ENCODE measurements at regions not wholly inside any gene's neighbourhood (a gene's known extent, or its start where the extent isn't known, plus 50 kb on each side); places are given as distances from the start of the nearest gene placed in this dataset.

DNA sequence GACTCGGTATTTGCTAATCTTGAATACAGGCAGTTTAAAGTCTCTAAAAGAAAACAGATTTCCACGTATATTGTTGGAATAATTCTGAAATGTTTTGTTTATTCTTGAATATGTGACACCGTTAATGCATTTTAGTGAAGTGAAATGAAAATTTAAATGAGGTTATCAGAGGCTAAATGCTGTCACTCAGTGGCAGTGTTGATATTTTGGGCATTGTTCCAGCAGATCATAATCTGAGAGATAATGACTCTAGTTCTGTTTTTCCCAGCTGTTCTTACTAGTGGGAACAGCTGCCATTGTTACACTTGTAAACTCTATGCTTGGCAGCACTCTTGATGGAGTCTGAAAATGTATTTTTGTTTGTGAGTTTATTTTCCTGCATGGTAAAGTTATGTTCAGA, 365.6 kb upstream of the SLC10A2 start:
- H4K20me1 ChIP-seq (ENCODE audit: insufficient read depth): no peaks in the 10 kb centered on the region
- no peaks in the 10 kb centered on the region for H3K9me3 ChIP-seq (ENCODE audit: control insufficient read depth in 1 of 2, insufficient read depth in 1 of 2, low read depth in 1 of 2, low read length in 2 of 2)
- no peaks in the 10 kb centered on the region for H3K27me3 ChIP-seq (ENCODE audit: insufficient read depth, low read length)
- DNase-seq (ENCODE audit: low read depth, low spot score) (no peak), ATAC-seq (no peak)
- H3K4me2 ChIP-seq (ENCODE audit: low read length): no peak overlapping the region
- no peaks in the 10 kb centered on the region for H3K79me2 ChIP-seq (ENCODE audit: insufficient read depth, low read length)
- RAD21 ChIA-PET (ENCODE audit: low non-redundant PET in 1 of 2, low total read pairs in 2 of 2, uncharacterized antibody in 2 of 2, unreplicated experiment in 2 of 2): no interaction called here
- H2AFZ ChIP-seq (ENCODE audit: low read depth, low read length, poor library complexity, severe bottlenecking): no peak overlapping the region
- intact Hi-C loops (cut with micrococcal nuclease): no loop called here
- H3K9me2 ChIP-seq (ENCODE audit: insufficient read depth): no peaks in the 10 kb centered on the region
- H3K4me3 ChIP-seq (replicated peaks in 1 of 2; ENCODE audit: low read depth in 1 of 2, low read length in 2 of 2): no peak overlapping the region
- no peak overlapping the region for H3K9ac ChIP-seq (ENCODE audit: low read length)
- no peak overlapping the region for H3K27ac ChIP-seq (ENCODE audit: low read depth, low read length)
- CTCF ChIA-PET: no interaction called here
- H3K36me3 ChIP-seq (ENCODE audit: control insufficient read depth in 1 of 2, insufficient read depth in 2 of 2, low read length in 2 of 2): no peaks in the 10 kb centered on the region
- H3K4me1 ChIP-seq (ENCODE audit: control insufficient read depth in 1 of 2, insufficient read depth in 2 of 2, low read length in 2 of 2): no peaks in the 10 kb centered on the region
- no TSS peak for BruUV-seq (replicated peaks)
- TF ChIP-seq YY1 (IDR thresholded peaks at IDR 0.05; ENCODE audit: extremely low read depth, insufficient replicate concordance, low read depth, low read length): no peak
- POLR2A ChIA-PET: no interaction called here

- H4K20me1 ChIP-seq (ENCODE audit: insufficient read depth): no peaks in the 10 kb centered on the region
- H2AFZ ChIP-seq (ENCODE audit: low read depth, low read length, poor library complexity, severe bottlenecking): no peak overlapping the region
- ATAC-seq: no peak
- H3K4me1 ChIP-seq (ENCODE audit: control insufficient read depth in 1 of 2, insufficient read depth in 2 of 2, low read length in 2 of 2): no peaks in the 10 kb centered on the region
- no TSS peak for BruUV-seq (replicated peaks)
- no peak for TF ChIP-seq ZFX (IDR thresholded peaks at IDR 0.05)
- no peak for TF ChIP-seq SP1 (IDR thresholded peaks at IDR 0.05; ENCODE audit: low read depth)
- no peak for TF ChIP-seq YY1 (IDR thresholded peaks at IDR 0.05; ENCODE audit: extremely low read depth, insufficient replicate concordance, low read depth, low read length)
- no peak for TF ChIP-seq FOSL1 (IDR thresholded peaks at IDR 0.05; ENCODE audit: low read depth)
- TF ChIP-seq RAD21 (IDR thresholded peaks at IDR 0.05; ENCODE audit: low read depth): no peak
- no peak for TF ChIP-seq EGR1 (IDR thresholded peaks at IDR 0.05; ENCODE audit: low read depth)
- TF ChIP-seq REST (IDR thresholded peaks at IDR 0.05; ENCODE audit: low read depth): no peak
- no peak for TF ChIP-seq SRF (IDR thresholded peaks at IDR 0.05; ENCODE audit: low read depth)
- TF ChIP-seq EZH2phosphoT487 (IDR thresholded peaks at IDR 0.05; ENCODE audit: borderline replicate concordance): no peak
- TF ChIP-seq JUND (IDR thresholded peaks at IDR 0.05): no peak
- no peak for TF ChIP-seq ELF1 (IDR thresholded peaks at IDR 0.05; ENCODE audit: borderline replicate concordance, low read depth)
- no peak for TF ChIP-seq CEBPB (IDR thresholded peaks at IDR 0.05; ENCODE audit: low read depth)
- TF ChIP-seq, protein P1, sequence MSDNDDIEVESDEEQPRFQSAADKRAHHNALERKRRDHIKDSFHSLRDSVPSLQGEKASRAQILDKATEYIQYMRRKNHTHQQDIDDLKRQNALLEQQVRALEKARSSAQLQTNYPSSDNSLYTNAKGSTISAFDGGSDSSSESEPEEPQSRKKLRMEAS (IDR thresholded peaks at IDR 0.05): no peak
- TF ChIP-seq, protein P2, sequence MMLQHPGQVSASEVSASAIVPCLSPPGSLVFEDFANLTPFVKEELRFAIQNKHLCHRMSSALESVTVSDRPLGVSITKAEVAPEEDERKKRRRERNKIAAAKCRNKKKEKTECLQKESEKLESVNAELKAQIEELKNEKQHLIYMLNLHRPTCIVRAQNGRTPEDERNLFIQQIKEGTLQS (IDR thresholded peaks at IDR 0.05): no peak
- TF ChIP-seq, protein P3, sequence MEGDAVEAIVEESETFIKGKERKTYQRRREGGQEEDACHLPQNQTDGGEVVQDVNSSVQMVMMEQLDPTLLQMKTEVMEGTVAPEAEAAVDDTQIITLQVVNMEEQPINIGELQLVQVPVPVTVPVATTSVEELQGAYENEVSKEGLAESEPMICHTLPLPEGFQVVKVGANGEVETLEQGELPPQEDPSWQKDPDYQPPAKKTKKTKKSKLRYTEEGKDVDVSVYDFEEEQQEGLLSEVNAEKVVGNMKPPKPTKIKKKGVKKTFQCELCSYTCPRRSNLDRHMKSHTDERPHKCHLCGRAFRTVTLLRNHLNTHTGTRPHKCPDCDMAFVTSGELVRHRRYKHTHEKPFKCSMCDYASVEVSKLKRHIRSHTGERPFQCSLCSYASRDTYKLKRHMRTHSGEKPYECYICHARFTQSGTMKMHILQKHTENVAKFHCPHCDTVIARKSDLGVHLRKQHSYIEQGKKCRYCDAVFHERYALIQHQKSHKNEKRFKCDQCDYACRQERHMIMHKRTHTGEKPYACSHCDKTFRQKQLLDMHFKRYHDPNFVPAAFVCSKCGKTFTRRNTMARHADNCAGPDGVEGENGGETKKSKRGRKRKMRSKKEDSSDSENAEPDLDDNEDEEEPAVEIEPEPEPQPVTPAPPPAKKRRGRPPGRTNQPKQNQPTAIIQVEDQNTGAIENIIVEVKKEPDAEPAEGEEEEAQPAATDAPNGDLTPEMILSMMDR (IDR thresholded peaks at IDR 0.05 in 2 of 3, conservative IDR thresholded peaks at IDR 0.05 in 1 of 3; ENCODE audit: borderline replicate concordance in 1 of 3, insufficient read depth in 1 of 3, low read depth in 2 of 3, low read length in 2 of 3): no peak
- no peak for TF ChIP-seq EZH2 (IDR thresholded peaks at IDR 0.05)
- TF ChIP-seq ZNF274 (IDR thresholded peaks at IDR 0.05; ENCODE audit: low read depth, low read length): no peak
- no peak for TF ChIP-seq TCF7L2 (IDR thresholded peaks at IDR 0.05; ENCODE audit: borderline replicate concordance, extremely low read depth, insufficient read depth, insufficient read length)
- ChIA-PET CTCF (no interaction called here), RAD21 (ENCODE audit: low non-redundant PET in 1 of 2, low total read pairs in 2 of 2, uncharacterized antibody in 2 of 2, unreplicated experiment in 2 of 2) (no interaction called here), POLR2A (no interaction called here)
- no peaks in the 10 kb centered on the region for H3K9me3 ChIP-seq (ENCODE audit: control insufficient read depth in 1 of 2, insufficient read depth in 1 of 2, low read depth in 1 of 2, low read length in 2 of 2)
- no peaks in the 10 kb centered on the region for H3K79me2 ChIP-seq (ENCODE audit: insufficient read depth, low read length)
- H3K4me2 ChIP-seq (ENCODE audit: low read length): no peak overlapping the region
- H3K4me3 ChIP-seq (replicated peaks in 1 of 2; ENCODE audit: low read depth in 1 of 2, low read length in 2 of 2): no peak overlapping the region
- no peak for DNase-seq (ENCODE audit: low read depth, low spot score)
- intact Hi-C loops (cut with micrococcal nuclease): no loop called here
- H3K9ac ChIP-seq (ENCODE audit: low read length): no peak overlapping the region
- H3K9me2 ChIP-seq (ENCODE audit: insufficient read depth): no peaks in the 10 kb centered on the region
- H3K27ac ChIP-seq (ENCODE audit: low read depth, low read length): no peak overlapping the region
- H3K36me3 ChIP-seq (ENCODE audit: control insufficient read depth in 1 of 2, insufficient read depth in 2 of 2, low read length in 2 of 2): no peaks in the 10 kb centered on the region
- no peaks in the 10 kb centered on the region for H3K27me3 ChIP-seq (ENCODE audit: insufficient read depth, low read length)
Measured at GRCh38 chr13:103430368-103430767, 364.2 kb upstream of the SLC10A2 start.

Data from HCT116 (cell line).